HG03460 (cell line): ENCODE measurements at regions not wholly inside any gene's neighbourhood (a gene's known extent, or its start where the extent isn't known, plus 50 kb on each side); places are given as distances from the start of the nearest gene placed in this dataset.

ENCODE experiments used
- ATAC-seq: cut with Tn5 transposase; IDR thresholded peaks from one replicate; pipeline ENCODE4 v1.9.1; 2021; ENCODE audit not compliant: unreplicated experiment

DNA sequence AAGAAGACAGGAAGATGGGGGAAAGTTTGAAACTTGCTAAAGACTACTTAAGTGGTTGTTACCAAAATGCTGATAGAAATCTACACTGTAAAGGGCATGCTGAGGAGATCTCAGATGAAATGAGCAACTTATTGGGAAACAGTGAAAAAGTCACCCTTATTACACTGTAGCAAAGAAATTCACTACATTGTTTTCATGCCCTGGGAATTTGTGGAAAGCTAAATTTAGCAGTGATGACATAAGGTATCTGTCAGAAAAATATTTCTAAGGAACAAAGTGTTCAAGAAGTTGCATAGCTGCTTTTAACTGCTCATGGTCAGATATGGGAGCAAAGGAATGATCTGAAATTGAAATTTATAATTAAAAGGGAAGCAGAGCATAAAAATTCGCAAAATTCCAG, 702.4 kb upstream of the LRRC4C start:
- ATAC-seq: no peak

DNA sequence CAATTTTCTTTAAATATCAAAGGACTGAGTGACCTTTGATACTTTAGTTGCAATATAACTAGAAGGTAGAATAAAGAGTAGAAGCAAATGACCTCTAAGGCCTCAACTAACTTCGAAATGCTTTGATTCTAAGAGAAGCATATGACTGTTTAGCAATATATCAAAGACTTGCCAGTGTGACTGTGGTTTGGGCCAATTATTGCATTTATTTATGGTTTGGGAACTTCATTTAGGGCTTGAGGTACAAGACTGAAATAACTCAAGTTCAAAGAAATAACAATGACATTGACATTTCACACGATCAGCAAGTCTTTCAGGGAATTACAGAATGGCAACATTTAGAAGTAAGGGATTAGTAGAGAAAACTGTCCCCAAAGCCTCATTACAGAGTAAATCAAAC, 709.7 kb upstream of the LRRC4C start:
- ATAC-seq: no peak

DNA sequence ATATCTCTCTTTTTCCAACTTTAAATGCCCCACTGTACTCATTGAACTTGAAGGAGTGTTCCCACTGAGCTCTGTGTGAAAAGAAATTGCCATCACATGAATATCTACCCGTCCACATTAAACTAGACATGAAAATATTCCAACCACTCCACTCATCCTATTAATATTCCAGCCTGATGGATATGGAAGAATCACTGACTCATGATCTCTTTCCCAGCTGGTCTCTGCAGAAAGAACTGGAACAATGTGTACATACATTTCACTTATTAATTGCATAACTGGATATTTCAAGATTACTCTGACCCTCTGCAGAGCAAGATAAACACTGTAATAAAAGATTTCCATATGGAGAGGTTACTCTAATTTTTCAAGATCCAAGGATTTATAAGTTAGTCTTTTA, 711.1 kb upstream of the LRRC4C start:
- no peak for ATAC-seq

DNA sequence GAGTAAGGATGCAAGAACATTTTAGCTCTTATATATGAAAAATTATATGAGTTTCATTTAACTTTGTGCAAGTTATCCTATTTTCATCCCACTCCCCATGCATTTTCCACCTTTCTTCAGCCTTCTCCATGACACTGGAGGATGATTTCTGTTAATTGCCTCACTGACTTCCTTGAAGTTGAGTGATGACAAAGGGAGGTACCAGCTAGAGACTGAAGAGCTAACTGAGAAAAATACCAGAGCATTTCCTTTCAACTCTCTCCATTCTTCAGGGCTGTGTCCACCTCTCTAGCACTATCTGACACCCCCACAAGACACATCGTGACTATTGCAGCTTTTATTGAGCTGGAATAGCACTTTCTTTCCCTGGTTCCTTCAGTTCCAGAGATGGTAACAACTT, 711.6 kb upstream of the LRRC4C start:
- no peak for ATAC-seq

DNA sequence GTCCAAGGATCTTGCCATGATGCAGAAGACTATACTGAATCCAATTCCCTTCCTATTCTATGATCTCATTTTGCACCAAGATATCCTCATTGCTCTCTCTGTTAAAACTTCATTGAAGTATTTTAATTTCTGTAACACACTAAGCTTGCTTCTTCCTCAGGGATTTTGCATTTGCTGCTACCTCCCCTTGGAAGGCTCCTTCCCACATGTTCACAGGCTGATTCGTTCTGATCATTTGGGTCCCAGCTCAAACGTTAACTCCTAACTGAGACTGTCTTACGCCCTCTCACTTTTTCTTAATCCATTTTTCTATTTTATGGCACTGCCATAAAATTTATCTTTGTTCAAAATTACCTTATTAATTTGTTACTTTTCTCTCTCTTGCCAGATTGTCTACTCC, 713.0 kb upstream of the LRRC4C start:
- no peak for ATAC-seq

DNA sequence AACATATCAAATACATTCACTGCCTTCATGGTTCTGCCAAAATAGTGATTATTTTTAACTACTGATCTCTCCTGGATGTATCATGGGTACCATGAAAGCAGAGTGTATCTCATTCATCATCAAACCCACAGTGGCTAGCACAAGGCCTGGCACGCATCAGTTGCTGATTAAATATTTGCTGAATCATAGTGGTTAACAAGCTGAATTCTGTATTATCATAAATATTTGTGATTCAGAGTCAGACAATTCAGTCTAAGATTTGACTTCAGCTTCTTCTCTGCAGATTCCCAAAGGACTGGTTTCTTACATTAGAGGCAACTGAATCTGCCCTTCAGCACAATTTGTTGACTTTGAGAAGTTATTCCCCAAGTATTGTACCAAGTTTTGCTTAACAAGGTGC, 715.8 kb upstream of the LRRC4C start:
- ATAC-seq: no peak

DNA sequence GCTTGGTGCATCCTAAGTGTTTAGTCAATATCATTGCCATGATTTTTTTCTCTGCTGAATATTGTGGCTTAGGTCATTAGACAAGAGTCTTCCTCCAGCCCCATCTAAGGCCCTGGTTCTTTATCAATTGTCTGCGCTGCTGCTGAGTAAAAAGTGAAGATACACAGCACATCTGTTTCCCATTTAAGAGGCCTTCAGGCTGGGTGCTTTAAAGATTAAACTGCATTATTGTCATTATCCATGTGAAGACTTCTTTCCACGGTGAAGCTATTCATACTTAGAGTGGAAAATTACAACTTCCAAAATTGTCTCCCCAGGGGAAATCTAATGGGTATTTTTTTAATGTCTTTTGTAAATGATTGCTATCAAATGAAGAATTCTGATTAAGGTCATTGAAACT, 719.8 kb upstream of the LRRC4C start:
- no peak for ATAC-seq

DNA sequence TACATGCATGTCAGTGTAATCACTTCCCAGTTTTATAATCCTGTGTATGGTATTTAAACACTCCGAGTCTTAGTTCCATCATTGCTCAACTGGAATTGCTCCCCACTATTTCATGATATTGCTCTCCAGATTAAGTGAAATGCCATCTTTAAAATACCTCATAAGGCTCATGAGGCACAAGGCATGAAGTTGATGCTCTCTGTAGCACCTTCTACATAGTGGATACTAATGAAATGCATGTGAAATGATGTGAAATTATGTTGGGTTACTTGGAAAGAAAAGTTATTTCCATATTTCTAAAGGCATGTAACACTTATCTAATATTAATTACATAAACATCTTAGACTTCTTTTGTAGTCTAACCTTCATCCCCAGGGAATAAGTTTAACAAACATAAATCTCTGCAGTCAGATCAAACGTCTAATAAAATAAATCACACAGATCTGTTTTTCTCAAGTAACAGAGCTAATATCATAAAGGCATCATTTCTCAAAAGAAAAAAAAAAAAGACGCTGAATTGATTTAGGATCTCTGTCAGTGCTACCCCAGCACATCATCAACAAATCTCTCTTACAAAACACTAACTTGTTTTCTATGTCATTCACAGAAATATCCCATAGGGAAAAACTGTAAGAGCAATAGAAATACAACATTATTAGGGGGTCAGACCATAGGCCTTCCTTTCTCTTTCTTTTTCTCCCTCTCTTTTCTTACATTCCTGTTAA, 736.0 kb upstream of the LRRC4C start:
- no peak for ATAC-seq

DNA sequence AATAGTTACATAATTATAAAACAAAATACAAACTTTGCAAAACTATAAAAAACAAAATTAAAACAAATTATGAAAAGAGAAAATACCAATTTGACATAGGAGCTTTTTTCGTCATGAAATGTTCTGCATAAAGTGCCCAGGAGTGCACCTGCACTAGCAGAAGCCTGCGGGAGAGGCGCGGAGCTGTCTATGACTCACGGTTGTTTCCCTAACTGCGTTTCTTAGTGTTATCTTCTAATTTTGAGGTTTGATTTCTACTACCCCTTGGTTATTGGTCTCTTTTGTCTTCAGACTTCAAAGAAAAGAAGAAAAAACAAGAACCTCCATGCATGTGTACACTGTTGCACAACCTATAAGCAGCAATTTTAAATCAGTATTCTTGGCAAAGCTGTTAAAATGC, 740.9 kb upstream of the LRRC4C start:
- ATAC-seq: no peak

DNA sequence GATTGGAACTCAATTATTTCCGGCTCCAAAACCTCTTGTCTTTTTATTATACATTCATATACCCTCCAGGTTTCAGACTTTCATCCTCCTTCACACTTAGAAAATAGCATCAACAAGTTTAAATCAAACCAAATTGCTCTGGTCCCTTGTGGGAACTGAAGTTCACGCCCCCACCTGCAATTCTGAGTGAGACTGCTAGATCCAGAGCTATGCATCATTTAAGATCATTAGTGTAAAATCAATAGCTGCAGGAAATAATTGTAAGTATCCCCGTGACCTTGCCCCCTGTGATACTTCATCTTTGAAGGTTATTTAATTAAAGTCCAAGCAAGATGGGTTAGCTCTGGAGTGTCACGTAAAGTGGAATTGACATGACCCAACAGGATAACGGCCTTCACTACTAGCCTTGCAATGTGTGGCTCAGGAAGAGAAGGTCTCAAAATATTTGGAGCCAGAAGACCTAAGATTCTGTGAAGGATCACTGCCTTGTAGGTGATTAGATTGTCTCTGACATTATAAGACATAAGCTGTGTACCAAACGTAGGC, 742.2 kb upstream of the LRRC4C start:
- ATAC-seq: no peak

DNA sequence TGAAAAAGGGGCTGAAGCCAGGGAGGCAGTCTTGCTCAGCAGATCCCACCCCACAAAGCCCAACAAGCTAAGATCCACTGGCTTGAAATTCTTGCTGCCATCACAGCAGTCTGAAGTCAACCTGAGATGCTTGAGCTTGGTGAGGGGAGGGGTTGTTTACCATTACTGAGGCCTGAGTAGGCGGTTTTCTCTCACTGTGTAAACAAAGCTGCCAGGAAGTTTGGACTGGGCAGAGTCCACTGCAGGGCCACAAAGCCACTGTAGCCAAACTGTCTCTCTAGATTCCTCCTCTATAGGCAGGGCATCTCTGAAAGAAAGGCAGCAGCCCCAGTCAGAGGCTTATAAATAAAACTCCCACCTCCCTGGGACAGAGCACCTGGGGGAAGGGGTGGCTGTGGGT, 746.1 kb upstream of the LRRC4C start:
- no peak for ATAC-seq

DNA sequence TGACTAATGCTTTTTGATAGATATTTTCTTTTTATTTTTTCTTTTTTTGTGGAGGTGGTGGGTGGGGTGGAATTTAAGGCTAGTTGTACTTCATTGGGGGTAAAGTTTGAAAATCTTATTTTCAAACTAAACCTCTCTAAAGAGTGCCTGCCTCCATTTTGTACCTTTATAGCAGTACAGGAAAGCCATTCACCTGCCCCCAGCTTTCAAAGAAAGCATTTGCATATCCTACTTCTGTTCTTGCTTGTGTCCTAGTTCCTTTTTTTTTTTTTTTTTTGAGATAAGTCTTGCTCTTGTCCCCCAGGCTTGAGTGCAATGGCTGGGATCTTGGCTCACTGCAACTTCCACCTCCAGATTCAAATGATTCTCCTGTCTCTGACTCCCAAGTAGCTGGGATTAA, 766.2 kb upstream of the LRRC4C start:
- ATAC-seq: no peak

DNA sequence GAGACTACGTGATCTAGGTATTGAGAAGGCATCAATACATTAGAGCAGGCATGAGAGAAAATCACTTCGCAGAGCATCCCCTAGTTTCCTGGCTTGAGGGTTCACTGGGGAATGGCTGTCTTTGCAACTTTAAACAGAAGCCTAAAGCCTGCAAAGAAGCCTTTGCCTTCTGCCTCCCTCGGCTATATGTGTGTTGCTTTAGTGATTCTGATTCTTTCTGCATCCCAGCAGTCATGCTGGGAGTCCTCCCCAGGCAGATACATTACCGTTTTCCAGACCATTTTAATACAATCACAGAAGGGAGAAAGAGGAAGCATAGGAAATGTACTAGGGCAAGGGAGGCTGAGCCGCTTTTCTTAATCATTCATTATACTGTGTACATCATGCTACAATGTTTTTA, 773.2 kb upstream of the LRRC4C start:
- no peak for ATAC-seq

DNA sequence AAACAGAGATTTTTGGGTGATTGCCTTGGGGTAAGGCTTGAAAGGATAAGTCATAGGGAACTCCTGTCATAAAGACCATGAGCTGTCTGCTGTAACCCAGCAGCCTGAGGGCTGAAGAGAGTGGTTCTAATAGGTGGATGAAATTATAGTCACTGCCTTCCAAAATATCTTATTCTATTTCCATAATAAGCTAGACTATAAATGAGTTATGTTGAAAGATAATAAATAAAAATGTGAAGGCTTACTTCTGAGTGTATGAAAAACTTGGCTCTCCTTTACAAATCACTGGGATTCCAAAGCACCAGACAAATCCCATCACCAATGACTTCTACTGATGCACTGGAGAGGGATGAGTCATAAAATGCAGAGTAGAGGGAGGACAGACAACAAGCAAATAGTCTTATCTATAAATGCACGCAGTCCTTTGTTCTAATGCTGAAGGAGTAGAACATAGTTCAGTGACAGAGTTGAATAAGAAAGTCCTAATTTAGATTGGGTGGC, 775.0 kb upstream of the LRRC4C start:
- ATAC-seq: no peak

DNA sequence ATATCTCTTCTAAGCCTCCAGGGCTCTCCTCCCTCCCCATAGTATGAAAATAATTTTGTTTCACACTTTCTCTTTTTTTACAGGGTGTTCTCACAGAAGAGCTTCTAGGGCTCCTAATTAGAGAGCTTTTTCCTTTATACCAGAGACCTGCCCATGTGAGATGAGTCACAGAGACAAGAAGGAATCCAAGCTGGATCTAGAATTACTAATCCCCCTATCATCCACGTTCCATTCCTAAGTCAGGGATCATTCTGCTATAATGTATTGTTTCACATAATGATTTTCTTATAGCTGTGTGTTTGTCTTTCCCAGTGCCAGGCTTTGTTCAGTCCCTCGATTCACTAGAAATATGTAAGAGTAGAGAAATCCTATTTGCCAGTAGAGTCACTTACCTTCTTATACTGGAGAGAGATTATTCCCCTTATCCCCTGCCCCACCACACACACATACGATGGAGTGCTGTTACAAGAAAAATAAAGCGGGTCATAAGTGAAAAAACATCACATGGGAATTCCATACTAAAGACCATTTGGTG, 778.3 kb upstream of the LRRC4C start:
- ATAC-seq: no peak

DNA sequence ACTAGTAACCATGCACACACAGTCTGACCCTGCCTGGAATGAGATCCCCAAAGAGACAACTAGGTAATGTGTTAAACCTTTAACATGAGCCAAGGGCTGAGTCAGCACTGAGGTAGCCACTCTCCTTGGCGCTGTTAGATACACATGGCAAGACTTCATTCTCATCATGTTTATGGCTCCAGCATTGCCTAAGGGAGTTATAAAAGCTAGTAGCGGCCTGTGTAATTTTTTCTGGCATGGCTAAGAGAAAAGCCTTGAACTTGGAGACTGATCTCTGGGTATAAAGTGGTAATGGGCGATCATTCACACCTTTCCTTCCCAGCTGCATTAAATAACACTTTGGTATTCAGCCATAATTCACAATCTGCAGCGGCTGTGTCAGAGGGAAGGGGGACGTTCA, 779.7 kb upstream of the LRRC4C start:
- ATAC-seq: no peak

DNA sequence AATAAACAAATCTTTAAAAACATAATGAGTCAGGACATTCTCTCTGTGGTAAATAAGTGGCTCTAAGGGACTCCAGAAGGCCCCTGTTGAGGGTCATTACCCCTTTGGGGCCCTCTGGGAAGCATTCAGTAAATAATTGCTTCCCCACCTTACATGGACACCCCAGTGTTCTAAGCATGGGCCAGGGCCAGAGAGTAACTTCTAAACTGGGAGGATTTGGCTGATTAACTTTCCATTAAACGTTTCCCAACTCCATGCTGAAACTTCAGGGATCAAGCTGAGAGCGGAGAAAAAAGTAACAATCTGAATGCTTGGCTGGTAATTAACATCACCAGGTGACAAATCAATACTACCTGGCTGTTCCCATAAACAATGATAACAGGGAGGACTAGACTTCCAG, 783.9 kb upstream of the LRRC4C start:
- ATAC-seq: no peak

DNA sequence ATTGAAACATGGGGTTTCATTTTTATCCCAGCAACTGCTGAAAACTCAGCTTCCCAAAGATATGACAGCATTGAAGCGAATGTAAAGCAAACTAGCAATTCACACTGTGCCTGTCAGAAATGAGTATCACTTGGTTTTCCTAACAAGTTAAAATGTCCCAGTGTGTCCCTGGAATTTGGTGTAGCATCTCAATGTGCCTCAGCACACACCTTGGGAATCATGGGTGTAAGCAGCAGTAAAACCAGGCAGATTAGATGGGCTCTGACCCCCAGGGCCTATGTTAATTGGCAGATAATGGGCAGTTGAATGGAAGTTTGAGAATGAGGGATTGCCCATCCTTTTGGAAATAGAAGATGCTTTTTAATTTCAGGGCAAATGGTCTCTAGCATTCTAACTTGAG, 784.9 kb upstream of the LRRC4C start:
- no peak for ATAC-seq

DNA sequence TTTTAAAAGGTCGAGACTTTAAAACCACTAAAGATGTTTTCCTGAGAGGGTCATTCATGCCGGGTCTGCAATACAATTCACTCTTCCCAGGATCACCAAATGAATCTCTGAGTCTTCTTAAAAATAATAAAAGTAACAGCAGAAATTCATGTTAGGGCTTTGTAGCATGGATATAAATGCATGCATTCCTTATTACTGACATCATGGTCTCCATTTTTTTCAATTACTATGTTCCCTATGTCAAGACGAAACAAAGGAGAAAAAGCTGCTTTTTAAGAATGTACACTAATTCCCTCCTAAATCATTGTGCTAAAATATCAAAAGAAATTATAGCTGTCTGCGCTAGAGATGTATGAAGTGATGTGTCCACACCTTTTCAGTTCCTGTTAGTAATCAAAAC, 789.9 kb upstream of the LRRC4C start:
- no peak for ATAC-seq

DNA sequence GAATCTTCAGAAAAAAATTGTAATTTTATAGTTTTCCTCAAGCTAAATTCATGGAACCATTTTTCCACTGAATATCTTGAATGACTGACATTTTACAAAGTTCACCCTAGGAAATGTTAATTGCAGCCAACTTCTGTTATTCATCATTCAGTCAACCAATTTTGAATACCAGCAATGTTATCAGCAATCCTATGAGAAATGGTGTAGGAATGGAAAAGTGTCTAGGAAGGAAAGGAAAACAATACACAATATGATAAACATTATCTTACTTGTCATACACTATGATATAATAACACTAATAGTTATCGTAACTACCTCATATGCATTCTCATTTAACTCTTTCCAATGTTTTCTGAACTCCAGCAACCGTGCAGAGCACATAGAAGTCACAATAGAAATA, 790.5 kb upstream of the LRRC4C start:
- ATAC-seq: no peak

DNA sequence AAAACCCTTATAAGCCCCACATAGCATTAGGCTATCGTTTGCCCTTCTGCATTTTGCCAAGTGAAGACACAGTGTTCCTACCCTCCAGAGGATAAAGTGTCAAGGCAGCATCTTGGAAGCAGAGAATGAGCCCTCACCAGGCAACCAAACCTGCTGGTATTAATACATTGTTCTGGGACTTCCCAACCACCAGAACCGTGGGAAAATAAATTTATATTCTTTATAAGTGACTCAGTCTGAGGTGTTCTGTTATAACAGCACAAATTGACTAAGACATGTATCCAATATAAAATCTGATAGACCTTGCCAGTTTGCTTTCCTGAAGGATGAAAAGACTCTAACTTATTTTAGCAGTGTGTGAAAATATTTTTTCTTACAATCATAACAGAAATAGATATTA, 792.5 kb upstream of the LRRC4C start:
- no peak for ATAC-seq

DNA sequence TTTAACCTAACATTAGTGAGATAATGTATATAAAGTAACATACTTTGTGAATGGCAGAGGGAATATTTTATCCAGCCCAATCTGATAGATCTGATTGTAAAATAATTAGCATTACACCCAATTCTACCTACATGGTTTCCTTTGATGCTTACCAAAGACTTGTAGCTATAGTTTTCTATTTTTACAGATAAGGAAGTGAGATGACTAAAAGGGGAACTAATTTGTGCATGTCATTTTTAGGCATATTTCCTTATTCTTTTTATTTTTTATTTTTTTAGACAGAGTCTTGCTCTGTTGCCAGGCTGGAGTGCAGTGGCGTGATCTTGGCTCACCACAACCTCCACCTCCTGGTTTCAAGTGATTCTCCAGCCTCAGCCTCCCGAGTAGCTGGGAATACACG, 793.7 kb upstream of the LRRC4C start:
- no peak for ATAC-seq

DNA sequence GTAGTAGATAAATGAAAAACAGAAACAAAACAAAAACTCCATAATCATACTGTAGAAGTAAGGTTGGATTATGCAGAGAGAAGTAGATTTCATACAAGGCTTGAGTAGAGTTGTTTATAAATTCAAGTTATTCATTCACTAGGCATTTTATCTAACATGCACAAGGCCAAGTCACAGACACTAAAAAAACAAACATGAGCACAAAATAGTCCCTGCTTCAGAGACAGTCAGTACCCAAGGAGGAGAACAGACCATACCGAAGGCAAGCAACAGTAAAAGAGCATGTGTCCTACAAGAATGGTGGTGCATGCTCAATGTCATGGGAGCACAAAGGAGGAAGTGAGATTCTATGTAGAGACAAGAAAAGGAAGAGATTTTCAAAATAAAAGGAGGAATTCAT, 796.5 kb upstream of the LRRC4C start:
- ATAC-seq: no peak
